GM18951 (cell line): ENCODE measurements at regions not wholly inside any gene's neighbourhood (a gene's known extent, or its start where the extent isn't known, plus 50 kb on each side); places are given as distances from the start of the nearest gene placed in this dataset.

Source experiments
- POLR2A ChIP-seq: IDR thresholded peaks from 4 replicates; pipeline ENCODE4 v1.6.1; 2011; ENCODE audit warnings: mild to moderate bottlenecking; ENCODE audit not compliant: insufficient read length, insufficient read depth; ENCODE audit errors: extremely low read depth
- in situ Hi-C: fragments of 300-500 bp; cut with MboI; formaldehyde crosslinking; loops from one replicate; pipeline ENCODE4 v1.12.0; 2022; ENCODE audit warnings: low sequenced_read_pairs, mixed read lengths, inconsistent platforms; ENCODE audit not compliant: unreplicated experiment

DNA sequence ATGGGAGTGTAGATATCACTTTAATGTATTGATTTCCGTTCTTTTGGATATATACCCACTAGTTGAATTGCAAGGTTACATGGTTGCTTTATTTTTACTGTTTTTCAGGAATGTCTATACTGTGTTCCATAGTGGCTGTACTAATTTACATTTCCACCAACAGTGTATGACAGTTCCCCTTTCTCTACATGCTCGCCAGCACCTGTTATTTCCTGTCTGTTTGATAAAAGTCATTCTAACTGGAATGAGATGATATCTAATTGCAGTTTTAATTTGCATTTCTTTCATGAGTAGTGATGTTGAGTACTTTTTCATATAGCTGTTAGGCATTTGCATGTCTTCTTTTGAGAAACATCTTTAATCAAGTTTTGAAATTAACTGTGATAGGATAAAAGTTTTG, 818.6 kb downstream of the SLITRK6 start:
- TF ChIP-seq POLR2A, result no peak
- in situ Hi-C loops, result no loop called here

DNA sequence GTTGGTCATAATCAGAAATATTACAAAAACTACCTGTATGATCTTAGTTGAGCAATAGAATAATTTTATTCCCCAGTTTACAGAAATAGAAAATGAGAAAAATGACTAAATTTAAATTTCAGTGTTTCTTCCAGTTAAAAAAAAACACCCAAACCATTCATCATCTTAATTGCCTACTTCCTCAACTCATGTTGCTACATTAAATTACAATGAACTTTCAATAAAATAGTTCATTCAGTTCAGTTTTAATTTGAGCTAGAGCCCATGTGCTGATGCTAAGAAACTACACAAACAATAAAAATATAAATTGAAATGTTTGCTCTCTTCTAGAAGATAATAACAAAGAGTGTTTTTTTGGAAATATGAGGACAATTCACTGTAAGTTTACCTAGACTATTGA, 820.4 kb downstream of the SLITRK6 start:
- in situ Hi-C loops, result no loop called here
- no peak for TF ChIP-seq POLR2A

DNA sequence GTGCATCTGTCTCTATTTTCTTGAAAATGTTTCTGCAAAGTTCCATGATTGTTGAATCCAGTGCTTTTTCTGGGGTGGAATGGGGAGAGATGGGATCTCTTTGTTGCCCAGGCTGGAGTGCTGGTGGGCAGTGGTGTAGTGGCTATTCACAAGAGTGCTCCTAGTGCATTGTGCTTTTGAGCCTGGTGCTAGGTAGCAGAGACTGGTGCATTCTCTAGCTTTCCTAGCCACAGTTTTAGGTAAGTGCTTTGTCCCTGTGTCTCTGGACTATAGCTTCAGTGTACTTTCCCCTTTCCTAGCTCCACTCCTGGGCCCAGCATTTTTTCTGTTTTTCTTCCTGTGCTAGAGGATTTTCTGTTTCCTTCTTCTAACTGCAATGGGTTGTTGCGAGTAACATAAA, 825.6 kb downstream of the SLITRK6 start:
- no peak for TF ChIP-seq POLR2A
- in situ Hi-C loops, result no loop called here

- in situ Hi-C loops, result no loop called here
- TF ChIP-seq POLR2A, result no peak
Observed at GRCh38 chr13:84972907-84973306, 826.3 kb downstream of the SLITRK6 start.

- TF ChIP-seq POLR2A, result no peak
- in situ Hi-C loops, result no loop called here
Observed at GRCh38 chr13:84962849-84963248, 836.4 kb downstream of the SLITRK6 start.

- TF ChIP-seq POLR2A, result no peak
- in situ Hi-C loops, result no loop called here
Observed at GRCh38 chr13:84962141-84962750, 837.0 kb downstream of the SLITRK6 start.

- in situ Hi-C loops, result no loop called here
- no peak for TF ChIP-seq POLR2A
Observed at GRCh38 chr13:84961023-84961422, 838.2 kb downstream of the SLITRK6 start.

DNA sequence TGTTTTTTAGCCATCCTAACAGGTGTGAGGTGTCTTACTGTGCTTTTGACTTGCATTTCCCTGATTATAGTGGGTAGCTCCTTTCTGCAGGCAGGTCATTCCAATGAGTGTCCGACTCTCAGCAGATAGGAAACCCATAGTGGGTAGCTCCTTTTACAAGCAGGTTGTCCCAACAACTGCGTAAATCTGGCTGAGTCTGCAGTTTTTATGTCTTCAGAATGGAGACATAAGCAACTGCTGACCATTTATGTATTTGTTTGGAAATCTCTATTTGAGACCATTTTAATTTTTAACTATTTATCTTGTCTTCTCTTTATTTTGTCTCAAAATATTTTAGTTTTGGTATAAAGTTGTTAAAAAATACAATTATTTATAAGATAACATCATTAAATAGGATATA, 839.4 kb downstream of the SLITRK6 start:
- in situ Hi-C loops, result no loop called here
- TF ChIP-seq POLR2A, result no peak

- in situ Hi-C loops, result no loop called here
- no peak for TF ChIP-seq POLR2A
Observed at GRCh38 chr13:84954636-84955035, 844.6 kb downstream of the SLITRK6 start.

GRCh38 chr13:84951128-84951527, 848.1 kb downstream of the SLITRK6 start:
- no peak for TF ChIP-seq POLR2A
- in situ Hi-C loops, result no loop called here

GRCh38 chr13:84946192-84946591, 853.0 kb downstream of the SLITRK6 start:
- TF ChIP-seq POLR2A, result no peak
- in situ Hi-C loops, result no loop called here

DNA sequence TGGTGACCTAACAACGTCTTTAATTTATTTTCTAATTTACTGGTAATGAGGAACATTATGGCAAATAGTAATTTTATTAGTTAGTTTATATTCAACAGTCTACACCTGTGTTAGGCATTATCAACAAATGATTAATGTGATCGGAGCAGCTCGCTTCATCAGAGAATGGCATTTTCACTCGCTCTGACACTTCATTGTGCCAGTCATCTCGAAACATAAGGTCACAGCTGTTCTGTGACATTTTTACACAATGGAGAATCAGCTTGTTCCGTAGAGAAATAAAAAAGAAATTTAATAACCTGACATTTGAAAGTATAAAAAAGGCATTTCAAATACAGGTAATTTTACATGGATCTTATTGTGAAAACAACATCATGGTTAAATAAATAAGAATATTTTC, 858.4 kb downstream of the SLITRK6 start:
- in situ Hi-C loops, result no loop called here
- no peak for TF ChIP-seq POLR2A

DNA sequence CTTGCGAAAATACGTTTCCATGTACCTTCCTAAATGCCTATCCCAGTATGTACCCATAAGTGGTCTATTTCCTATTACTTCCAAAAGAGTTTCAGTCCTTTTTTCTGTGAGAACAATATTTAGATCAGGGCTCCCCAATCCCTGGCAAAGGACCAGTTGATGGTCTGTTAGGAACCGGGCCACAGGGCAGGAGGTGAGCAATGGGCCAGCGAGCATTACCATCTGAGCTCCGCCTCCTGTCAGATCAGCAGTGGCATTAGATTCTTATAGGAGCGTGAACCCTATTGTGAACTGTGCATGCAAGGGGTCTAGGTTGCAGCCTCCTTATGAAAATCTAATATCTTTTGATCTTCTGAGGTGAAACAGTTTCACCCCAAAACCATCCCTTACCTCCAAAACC, 859.1 kb downstream of the SLITRK6 start:
- in situ Hi-C loops, result no loop called here
- no peak for TF ChIP-seq POLR2A

DNA sequence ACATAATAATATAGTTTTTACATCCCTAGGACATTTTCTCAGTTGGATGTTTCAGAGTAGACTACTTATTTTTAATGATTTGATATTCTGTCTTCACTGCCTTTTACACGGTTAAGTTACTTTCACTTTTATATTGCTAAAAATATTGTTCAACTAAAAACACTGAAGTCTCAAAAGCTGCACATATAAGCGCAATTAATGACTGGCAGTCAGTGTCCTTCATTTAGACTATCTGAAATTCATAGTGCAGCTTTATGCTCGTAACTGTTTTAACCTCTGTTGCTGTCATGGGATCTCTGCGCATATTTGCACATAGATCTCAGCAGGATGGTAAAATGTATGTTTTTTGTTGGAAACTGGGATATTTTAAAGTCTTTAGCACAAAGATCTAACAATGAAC, 864.3 kb downstream of the SLITRK6 start:
- in situ Hi-C loops, result no loop called here
- no peak for TF ChIP-seq POLR2A

GRCh38 chr13:84933797-84934196, 865.4 kb downstream of the SLITRK6 start:
- in situ Hi-C loops, result no loop called here
- no peak for TF ChIP-seq POLR2A
